Neural cell (in vitro differentiated cells): ENCODE measurements at regions not wholly inside any gene's neighbourhood (a gene's known extent, or its start where the extent isn't known, plus 50 kb on each side); places are given as distances from the start of the nearest gene placed in this dataset.

Source experiments
- CTCF ChIP-seq: fragments of 450-650 bp; IDR thresholded peaks from 2 replicates; pipeline ENCODE4 v1.5.1; 2014; ENCODE audit warnings: antibody characterized with exemption, mild to moderate bottlenecking, moderate library complexity; ENCODE audit not compliant: poor library complexity, severe bottlenecking
- EP300 ChIP-seq: fragments of 450-650 bp; conservative IDR thresholded peaks from 2 replicates; pipeline ENCODE4 v1.6.1; 2014; ENCODE audit warnings: antibody characterized with exemption, mild to moderate bottlenecking, moderate library complexity; ENCODE audit not compliant: poor library complexity, severe bottlenecking
- EZH2 ChIP-seq: fragments of 200-600, 300-800 bp; shearing (Covaris generic), sonication (generic); IDR thresholded peaks from 2 replicates; pipeline ENCODE4 v1.6.1; 2014; ENCODE audit warnings: antibody characterized with exemption, low read length, borderline replicate concordance, mild to moderate bottlenecking; ENCODE audit not compliant: insufficient read depth, poor library complexity, severe bottlenecking
- MXI1 ChIP-seq: fragments of 450-650 bp; conservative IDR thresholded peaks from 2 replicates; pipeline ENCODE4 v1.6.1; 2014; ENCODE audit warnings: antibody characterized with exemption, mild to moderate bottlenecking; ENCODE audit not compliant: poor library complexity, severe bottlenecking
- POLR2AphosphoS5 ChIP-seq: IDR thresholded peaks from 2 replicates; pipeline ENCODE4 v1.6.1; 2012
- RAD21 ChIP-seq: fragments of 450-650 bp; conservative IDR thresholded peaks from 2 replicates; pipeline ENCODE4 v1.6.1; 2014; ENCODE audit warnings: antibody characterized with exemption, mild to moderate bottlenecking, moderate library complexity
- SMC3 ChIP-seq: fragments of 450-650 bp; conservative IDR thresholded peaks from 2 replicates; pipeline ENCODE4 v1.6.1; 2014; ENCODE audit warnings: antibody characterized with exemption, mild to moderate bottlenecking, moderate library complexity; ENCODE audit not compliant: poor library complexity
- TAF1 ChIP-seq: IDR thresholded peaks from 2 replicates; pipeline ENCODE4 v1.6.1; 2012; ENCODE audit warnings: low read depth
- TF ChIP-seq, protein P1 (sequence below): IDR thresholded peaks from 2 replicates; pipeline ENCODE4 v1.6.1; 2012; ENCODE audit warnings: borderline replicate concordance

- TF ChIP-seq TAF1: no peak
- no peak for TF ChIP-seq EZH2
- no peak for TF ChIP-seq CTCF
- TF ChIP-seq EP300: peak; percentile 88
- TF ChIP-seq POLR2AphosphoS5: peak; percentile 69
- TF ChIP-seq RAD21: no peak
- TF ChIP-seq, protein P1, sequence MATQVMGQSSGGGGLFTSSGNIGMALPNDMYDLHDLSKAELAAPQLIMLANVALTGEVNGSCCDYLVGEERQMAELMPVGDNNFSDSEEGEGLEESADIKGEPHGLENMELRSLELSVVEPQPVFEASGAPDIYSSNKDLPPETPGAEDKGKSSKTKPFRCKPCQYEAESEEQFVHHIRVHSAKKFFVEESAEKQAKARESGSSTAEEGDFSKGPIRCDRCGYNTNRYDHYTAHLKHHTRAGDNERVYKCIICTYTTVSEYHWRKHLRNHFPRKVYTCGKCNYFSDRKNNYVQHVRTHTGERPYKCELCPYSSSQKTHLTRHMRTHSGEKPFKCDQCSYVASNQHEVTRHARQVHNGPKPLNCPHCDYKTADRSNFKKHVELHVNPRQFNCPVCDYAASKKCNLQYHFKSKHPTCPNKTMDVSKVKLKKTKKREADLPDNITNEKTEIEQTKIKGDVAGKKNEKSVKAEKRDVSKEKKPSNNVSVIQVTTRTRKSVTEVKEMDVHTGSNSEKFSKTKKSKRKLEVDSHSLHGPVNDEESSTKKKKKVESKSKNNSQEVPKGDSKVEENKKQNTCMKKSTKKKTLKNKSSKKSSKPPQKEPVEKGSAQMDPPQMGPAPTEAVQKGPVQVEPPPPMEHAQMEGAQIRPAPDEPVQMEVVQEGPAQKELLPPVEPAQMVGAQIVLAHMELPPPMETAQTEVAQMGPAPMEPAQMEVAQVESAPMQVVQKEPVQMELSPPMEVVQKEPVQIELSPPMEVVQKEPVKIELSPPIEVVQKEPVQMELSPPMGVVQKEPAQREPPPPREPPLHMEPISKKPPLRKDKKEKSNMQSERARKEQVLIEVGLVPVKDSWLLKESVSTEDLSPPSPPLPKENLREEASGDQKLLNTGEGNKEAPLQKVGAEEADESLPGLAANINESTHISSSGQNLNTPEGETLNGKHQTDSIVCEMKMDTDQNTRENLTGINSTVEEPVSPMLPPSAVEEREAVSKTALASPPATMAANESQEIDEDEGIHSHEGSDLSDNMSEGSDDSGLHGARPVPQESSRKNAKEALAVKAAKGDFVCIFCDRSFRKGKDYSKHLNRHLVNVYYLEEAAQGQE: no peak
- TF ChIP-seq SMC3: no peak
- TF ChIP-seq MXI1: no peak
Observed at GRCh38 chr11:134565343-134565891, 153.4 kb upstream of the B3GAT1 start.
